Fibroblast of peridontal ligament (primary cell): ENCODE measurements at regions not wholly inside any gene's neighbourhood (a gene's known extent, or its start where the extent isn't known, plus 50 kb on each side); places are given as distances from the start of the nearest gene placed in this dataset.
"Not testable (repeated sequence)": the region's sequence is repeated elsewhere in the genome, so short reads cannot be mapped to it uniquely, and the experiment has no call there.

Experiments used
- DNase-seq: peaks from one replicate; pipeline ENCODE4 v3.0.0-alpha.2; 2010; ENCODE audit errors: extremely low read depth

GRCh38 chr3:44128057-44128775 is 113.5 kb upstream of the TOPAZ1 start:
- no peak for DNase-seq

- DNase-seq: no peak
Observed at GRCh38 chr3:44130249-44130648, 111.4 kb upstream of the TOPAZ1 start.

DNA sequence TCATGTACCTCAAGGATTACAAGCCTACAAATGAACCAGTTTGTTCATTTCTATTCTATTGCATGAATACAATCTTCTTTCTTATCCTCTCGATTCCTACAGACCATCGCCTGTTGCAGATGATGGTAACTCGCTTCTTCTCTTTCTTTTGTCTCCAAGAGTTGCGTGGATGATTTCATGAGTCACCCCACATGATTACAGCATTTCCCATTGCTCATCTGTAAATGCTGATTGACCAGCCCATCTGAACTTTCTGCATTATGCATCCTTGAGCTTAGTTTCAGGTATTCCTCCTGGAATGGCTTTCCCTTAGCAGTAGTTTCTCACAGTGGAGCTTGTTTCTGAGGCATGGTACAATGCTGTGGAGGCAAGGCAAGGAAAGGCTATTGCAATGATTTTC is 109.6 kb upstream of the TOPAZ1 start:
- no peak for DNase-seq

- no peak for DNase-seq
Observed at GRCh38 chr3:44132593-44132992, 109.1 kb upstream of the TOPAZ1 start.

- DNase-seq: no peak
Observed at GRCh38 chr3:44136421-44136820, 105.3 kb upstream of the TOPAZ1 start.

GRCh38 chr3:44146073-44146472 is 95.6 kb upstream of the TOPAZ1 start:
- DNase-seq: no peak

DNA sequence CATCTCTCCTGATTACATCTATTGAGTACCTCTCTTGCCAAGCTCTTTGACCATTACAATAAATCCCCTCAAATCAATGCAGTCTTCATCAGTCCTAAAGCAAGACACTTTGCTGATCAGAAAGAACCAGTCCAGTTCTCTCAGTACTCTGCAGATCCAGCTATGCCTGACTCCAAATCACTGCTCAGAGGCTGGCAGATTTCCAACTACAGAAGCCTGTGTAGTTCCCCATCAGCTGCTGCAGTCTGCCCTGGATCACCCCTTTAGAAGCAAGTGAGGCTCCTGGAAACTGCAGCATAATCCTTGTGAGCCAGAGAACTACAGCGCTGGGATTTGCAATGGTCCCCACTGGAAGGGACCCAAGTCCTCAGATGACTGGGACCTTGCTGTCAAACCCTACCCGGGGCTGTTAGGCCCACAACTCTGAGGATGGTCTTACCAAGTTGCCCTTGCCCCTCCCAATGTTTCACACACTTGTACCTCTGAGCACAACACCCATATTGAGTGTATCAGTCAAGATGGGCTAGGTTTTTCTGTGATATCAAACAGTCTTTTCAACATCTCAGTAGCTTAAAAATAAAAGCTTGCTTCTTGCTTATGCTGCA is 81.9 kb upstream of the TOPAZ1 start:
- DNase-seq: no peak

DNA sequence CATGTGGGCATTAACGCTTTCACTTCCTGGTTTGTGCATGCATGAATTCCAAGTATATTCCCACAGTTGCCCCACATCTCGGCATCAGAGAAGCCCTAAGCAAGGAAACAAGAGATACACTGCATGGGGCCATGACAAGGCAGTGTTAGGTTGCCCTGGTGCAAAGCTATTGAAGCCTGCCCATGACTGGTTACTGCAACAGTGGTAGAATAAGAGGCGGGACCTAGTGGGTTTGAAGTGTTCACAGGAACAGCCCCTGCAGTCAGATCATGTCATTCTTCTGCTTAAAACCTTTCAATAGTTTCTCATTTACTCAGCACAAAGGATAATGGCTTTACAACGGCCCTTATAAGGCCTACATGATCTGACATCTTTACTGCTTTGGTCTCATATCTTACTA is 80.9 kb upstream of the TOPAZ1 start:
- DNase-seq: no peak

GRCh38 chr3:44171891-44172290 is 69.8 kb upstream of the TOPAZ1 start:
- DNase-seq: no peak

DNA sequence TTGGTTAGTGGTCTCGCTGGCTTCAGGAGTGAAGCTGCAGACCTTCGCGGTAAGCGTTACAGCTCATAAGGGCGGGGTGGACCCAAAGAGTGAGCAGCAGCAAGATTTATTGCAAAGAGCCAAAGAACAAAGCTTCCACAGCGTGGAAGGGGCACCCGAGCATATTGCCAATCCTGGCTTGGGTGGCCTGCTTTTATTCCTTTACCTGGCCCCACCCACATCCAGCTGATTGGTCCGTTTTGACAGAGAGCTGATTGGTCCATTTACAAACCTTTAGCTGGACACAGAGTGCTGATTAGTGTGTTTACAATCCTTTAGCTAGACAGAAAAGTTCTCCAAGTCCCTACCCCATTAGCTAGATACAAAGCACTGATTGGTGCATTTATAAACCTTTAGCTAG is 69.0 kb upstream of the TOPAZ1 start:
- not testable (repeated sequence) for DNase-seq

DNA sequence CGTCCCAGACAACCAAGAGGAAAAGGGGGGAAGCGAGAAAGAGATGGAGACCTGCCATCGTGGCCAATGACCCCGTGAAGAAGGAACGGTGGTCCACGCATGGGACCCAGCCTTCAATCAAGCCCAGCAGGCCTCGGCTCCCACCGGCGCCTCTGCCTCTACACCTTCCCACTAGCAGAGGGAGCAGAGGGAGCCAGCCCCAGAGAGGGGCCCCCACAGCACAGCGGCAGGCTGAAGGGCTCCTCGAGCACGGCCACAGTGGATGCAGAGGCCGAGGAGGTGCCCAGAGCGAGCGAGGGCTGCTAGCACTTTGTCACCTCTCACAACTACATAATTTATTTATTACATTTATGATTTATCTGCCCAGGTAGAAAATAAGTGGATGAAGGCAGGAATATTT is 68.4 kb upstream of the TOPAZ1 start:
- no peak for DNase-seq

DNA sequence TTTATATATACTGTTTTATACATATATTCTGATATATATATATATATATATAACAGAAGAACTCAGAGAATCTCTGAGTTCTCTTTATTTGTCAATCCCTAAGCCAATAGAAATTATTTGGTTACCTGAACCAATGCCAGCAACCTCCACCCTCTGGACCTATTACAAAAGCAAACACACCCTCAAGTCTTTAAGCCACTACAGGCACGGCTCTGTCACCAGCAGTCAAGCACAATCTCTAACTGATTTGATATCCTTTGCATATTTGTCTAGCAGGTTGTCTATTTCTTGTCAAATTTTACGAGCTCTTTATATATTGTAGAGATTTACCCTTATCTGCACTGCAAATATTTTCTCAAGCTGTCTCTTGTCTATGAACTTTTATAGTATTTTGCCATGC is 66.6 kb upstream of the TOPAZ1 start:
- DNase-seq: no peak

DNA sequence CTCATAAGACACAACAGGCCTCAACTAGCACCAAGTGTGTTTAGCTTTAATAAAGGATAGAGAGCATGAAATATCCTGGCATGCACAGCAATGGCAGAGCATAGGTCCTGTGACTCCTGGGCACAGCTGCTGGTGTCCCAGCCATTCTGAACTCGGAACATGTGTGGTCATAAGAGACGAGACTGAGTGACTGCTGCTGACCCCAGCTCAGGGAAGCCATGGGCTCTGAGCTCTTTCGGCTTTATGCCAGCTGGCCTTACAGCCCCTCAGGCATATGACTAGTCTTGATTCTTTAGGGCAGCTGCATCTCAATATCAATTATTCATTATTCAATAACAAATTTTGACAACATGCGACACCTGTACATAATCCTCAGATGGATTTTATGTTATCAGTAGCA is 62.4 kb upstream of the TOPAZ1 start:
- DNase-seq: no peak

DNA sequence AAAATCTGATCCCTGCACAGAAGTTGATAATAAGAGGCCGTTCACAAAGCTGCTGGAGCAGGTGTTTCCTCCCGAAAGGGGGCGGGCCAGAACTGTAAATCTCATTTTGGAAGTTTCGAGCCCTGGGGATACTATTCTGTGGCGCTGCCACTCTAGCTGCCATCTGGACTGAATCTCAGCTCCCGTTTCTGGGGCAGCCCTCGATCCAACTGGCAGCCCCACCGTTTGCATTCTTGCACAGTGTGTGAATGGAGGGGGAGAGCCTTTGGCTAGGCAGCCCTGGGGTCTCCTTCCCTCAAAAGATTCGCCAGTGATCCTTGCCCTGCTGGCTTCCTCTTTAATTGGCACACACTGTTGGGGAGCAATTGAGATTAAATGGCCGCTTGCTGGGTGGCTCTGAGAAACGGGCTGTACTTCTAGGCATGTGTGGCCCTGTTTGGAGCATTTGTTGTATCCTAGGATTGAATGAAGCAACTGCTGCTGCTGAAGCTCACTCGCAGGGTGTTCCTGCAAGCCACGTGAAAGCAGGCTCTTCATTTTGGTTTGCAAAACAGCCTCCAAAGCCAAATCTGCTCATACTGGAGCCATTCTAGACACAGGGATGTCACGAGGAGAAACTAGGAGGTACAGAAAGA is 57.2 kb upstream of the TOPAZ1 start:
- no peak for DNase-seq

DNA sequence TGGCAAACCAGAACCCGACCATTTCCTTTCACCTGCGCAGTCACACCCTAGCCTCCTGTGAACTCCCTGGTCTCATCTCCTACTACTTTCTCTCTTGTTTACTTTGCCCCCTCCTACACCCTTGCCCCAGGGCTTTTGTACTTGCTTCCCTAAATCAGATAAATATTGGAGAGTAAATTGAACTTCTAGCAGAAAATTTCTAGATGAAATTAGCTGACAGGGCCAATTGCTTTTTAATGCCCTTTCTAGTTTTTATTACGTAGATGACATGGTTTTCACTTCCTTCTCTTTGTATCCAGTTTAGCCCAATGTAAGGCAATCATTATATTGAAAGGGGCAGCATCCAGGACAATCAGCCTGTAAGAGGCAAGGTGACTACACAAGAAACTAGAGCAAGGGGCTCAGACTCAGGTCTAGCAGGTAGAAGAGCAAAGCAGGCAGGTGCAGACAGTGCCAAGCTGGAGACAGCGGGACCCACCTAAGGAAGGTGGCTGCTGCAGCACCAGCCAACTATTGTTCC is 56.2 kb upstream of the TOPAZ1 start:
- DNase-seq: no peak

DNA sequence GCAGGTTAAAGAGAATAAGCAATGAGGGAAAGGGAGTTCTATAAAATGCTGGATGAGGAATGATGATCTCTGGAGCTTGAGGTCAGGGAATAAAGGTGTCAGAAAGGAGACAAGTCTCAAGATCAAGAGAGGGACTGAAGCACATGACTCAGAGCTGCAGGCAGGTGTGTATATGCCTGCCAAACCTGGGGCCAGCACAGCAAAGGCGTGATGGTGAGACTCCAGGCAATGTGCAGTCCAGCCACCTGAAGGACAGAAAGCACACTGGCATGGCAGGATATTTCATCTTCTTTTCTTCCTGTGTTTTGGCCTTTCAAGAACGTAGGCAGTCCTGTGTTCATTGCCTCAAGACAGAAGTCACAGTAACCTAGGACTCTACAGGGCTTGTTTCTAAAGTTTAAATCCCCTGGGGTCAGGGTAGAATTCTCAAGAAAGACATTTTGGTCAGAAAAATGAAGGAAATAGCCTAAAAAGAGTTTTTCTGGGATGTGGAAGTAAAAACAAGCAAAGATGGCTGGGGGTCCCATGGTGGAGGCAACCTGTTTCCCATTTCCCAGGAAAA is 55.5 kb upstream of the TOPAZ1 start:
- DNase-seq: no peak

- no peak for DNase-seq
Observed at GRCh38 chr3:44186712-44187111, 55.0 kb upstream of the TOPAZ1 start.
